HFF-Myc (cell line): ENCODE measurements at regions not wholly inside any gene's neighbourhood (a gene's known extent, or its start where the extent isn't known, plus 50 kb on each side); places are given as distances from the start of the nearest gene placed in this dataset.

Experiments used
- DNase-seq: peaks from one replicate; pipeline ENCODE4 v3.0.0-alpha.2; 2011; ENCODE audit warnings: low read depth; ENCODE audit errors: extremely low read depth
- H3K4me3 ChIP-seq: replicated peaks from 2 replicates; pipeline ENCODE4 v1.5.1; 2011; ENCODE audit warnings: low read depth, mild to moderate bottlenecking, control low read depth, low read length
- CTCF ChIP-seq: IDR thresholded peaks from 2 replicates; pipeline ENCODE4 v1.5.1; 2012; ENCODE audit warnings: mild to moderate bottlenecking, low read depth, low read length, control low read depth; ENCODE audit errors: missing control alignments

GRCh38 chr5:158265346-158265745, 406.4 kb upstream of the CLINT1 start:
- TF ChIP-seq CTCF: no peak
- no peak overlapping the region for H3K4me3 ChIP-seq
- no peak for DNase-seq

GRCh38 chr5:158264264-158264663, 405.3 kb upstream of the CLINT1 start:
- no peak for TF ChIP-seq CTCF
- DNase-seq: no peak
- H3K4me3 ChIP-seq: no peak overlapping the region

GRCh38 chr5:158261674-158262367, 402.9 kb upstream of the CLINT1 start:
- no peak for TF ChIP-seq CTCF
- no peak overlapping the region for H3K4me3 ChIP-seq
- DNase-seq: no peak

DNA sequence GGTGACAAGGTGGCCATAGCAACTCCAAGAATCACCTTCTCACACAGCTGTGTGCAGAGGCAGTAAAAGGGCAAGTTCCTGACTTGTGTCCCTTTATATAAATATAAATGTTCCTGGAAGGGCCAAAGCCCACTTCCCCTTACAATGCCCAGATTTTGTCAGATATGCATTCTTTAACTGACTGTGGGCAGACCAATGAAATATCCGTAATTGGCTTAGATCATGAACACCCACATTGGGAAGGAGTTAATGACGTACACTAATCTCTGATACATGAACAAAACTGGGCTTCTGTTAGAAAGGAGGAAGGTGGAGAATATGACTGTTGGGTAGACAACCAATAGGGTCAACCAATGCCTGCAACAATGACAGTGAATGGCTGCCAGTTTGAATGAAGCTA, 397.2 kb upstream of the CLINT1 start:
- no peak for DNase-seq
- TF ChIP-seq CTCF: no peak
- H3K4me3 ChIP-seq: no peak overlapping the region

DNA sequence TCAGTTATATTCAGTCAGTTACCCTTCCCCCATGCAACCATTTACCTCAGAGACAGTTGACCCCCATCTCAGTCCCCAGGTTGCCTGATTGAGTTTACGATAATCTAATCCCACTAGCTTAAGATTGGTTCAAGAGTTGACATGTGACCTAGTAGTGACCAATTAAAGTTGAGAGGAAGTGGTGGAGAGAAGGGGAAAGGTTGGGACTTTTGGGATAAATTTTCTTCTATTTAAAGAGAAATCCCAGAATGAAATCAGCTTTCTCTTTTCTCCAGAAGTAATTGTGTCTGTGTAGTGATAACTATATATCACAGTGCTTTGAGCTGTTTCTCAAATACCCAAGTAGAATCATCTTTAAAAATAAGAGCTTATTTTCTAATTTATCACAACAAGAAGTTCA, 396.7 kb upstream of the CLINT1 start:
- no peak for DNase-seq
- no peak for TF ChIP-seq CTCF

GRCh38 chr5:158246661-158247060, 387.7 kb upstream of the CLINT1 start:
- DNase-seq: no peak
- no peak overlapping the region for H3K4me3 ChIP-seq
- TF ChIP-seq CTCF: no peak

More for the DNA sequence above, 396.7 kb upstream of the CLINT1 start:
- no peak overlapping the region for H3K4me3 ChIP-seq

GRCh38 chr5:158245513-158245912, 386.6 kb upstream of the CLINT1 start:
- no peak for TF ChIP-seq CTCF
- DNase-seq: no peak
- no peak overlapping the region for H3K4me3 ChIP-seq
